OCI-LY7 (cell line): ENCODE measurements at regions not wholly inside any gene's neighbourhood (a gene's known extent, or its start where the extent isn't known, plus 50 kb on each side); places are given as distances from the start of the nearest gene placed in this dataset.

Experiments used
- BruUV-seq: library from RNA; stranded (reverse); fragments of 400-500 nt; replicated peaks from 2 replicates; lab custom pipeline; 2021; lab: Mats Ljungman, UMichigan
- CTCF ChIA-PET: fragments of 300-600 bp; sonication (Branson Sonifier 250); formaldehyde crosslinking; loops from one replicate; lab custom pipeline; 2022; ENCODE audit warnings: antibody characterized with exemption; ENCODE audit not compliant: unreplicated experiment; lab: Charles Lee
- POLR2A ChIA-PET: fragments of 300-600 bp; sonication (Branson Sonifier 250); formaldehyde crosslinking; loops from one replicate; lab custom pipeline; 2022; ENCODE audit warnings: antibody characterized with exemption; lab: Charles Lee
- DNase-seq: peaks from one replicate; pipeline ENCODE4 v3.0.0-alpha.2; 2015; ENCODE audit warnings: low spot score
- H2AFZ ChIP-seq: fragments of 200-600 bp; sonication (generic), shearing (Covaris generic); 2 replicates; pipeline ENCODE4 v1.6.1; 2014; ENCODE audit warnings: mild to moderate bottlenecking, antibody characterized with exemption, low read length, moderate library complexity
- H3K27ac ChIP-seq: fragments of 200-600 bp; sonication (generic); 2 replicates; pipeline ENCODE4 v1.5.1; 2014; ENCODE audit warnings: mixed run types, low read depth, mild to moderate bottlenecking, moderate library complexity, low read length, inconsistent platforms; ENCODE audit not compliant: poor library complexity, severe bottlenecking
- H3K36me3 ChIP-seq: fragments of 200-600 bp; sonication (generic); 2 replicates; pipeline ENCODE4 v1.6.1; 2014; ENCODE audit warnings: mild to moderate bottlenecking, antibody characterized with exemption, low read length, moderate library complexity, mixed read lengths; ENCODE audit not compliant: insufficient read depth
- H3K4me1 ChIP-seq: fragments of 200-600 bp; sonication (generic); 2 replicates; pipeline ENCODE4 v1.5.1; 2014; ENCODE audit warnings: mild to moderate bottlenecking, low read length; ENCODE audit not compliant: insufficient read depth, poor library complexity, severe bottlenecking
- H3K4me2 ChIP-seq: fragments of 200-600 bp; sonication (generic); 2 replicates; pipeline ENCODE4 v1.6.1; 2014; ENCODE audit warnings: mild to moderate bottlenecking, low read length
- H3K4me3 ChIP-seq: fragments of 200-600 bp; sonication (generic); 2 replicates; pipeline ENCODE4 v1.5.1; 2014; ENCODE audit warnings: mild to moderate bottlenecking, low read depth, low read length; ENCODE audit not compliant: poor library complexity, severe bottlenecking
- H3K79me2 ChIP-seq: fragments of 200-600 bp; sonication (generic); 2 replicates; pipeline ENCODE4 v1.6.1; 2016; ENCODE audit warnings: low read depth, mild to moderate bottlenecking, low read length, moderate library complexity, mixed read lengths; ENCODE audit not compliant: insufficient read depth
- H3K9me2 ChIP-seq: fragments of 200-600 bp; sonication (generic); 2 replicates; pipeline ENCODE4 v1.6.1; 2016; ENCODE audit warnings: mild to moderate bottlenecking, low read length, mixed read lengths; ENCODE audit not compliant: insufficient read depth
- H3K9me3 ChIP-seq: fragments of 200-600 bp; sonication (generic); 2 replicates; pipeline ENCODE4 v1.6.1; 2014; ENCODE audit warnings: mild to moderate bottlenecking, mixed run types, low read length, mixed read lengths
- H4K20me1 ChIP-seq: fragments of 200-600 bp; sonication (generic); 2 replicates; pipeline ENCODE4 v1.6.1; 2014; ENCODE audit warnings: mild to moderate bottlenecking, antibody characterized with exemption, low read length, moderate library complexity, mixed read lengths; ENCODE audit not compliant: insufficient read depth
- EZH2phosphoT487 ChIP-seq: fragments of 200-600 bp; sonication (generic); IDR thresholded peaks from 2 replicates; pipeline ENCODE4 v1.6.1; 2018; ENCODE audit warnings: low read depth, borderline replicate concordance, mild to moderate bottlenecking, mixed run types, antibody characterized with exemption, low read length, moderate library complexity, mixed read lengths
- intact Hi-C: fragments of 100-400 bp; cut with micrococcal nuclease; formaldehyde crosslinking; loops from one replicate; pipeline ENCODE4 v1.10.0; 2022; ENCODE audit not compliant: unreplicated experiment
- TF ChIP-seq, protein P1 (sequence below): fragments of 200-600 bp; sonication (generic); conservative IDR thresholded peaks from 2 replicates; pipeline ENCODE4 v1.5.1; 2014; ENCODE audit warnings: mild to moderate bottlenecking, antibody characterized with exemption, low read length, moderate library complexity, mixed read lengths

DNA sequence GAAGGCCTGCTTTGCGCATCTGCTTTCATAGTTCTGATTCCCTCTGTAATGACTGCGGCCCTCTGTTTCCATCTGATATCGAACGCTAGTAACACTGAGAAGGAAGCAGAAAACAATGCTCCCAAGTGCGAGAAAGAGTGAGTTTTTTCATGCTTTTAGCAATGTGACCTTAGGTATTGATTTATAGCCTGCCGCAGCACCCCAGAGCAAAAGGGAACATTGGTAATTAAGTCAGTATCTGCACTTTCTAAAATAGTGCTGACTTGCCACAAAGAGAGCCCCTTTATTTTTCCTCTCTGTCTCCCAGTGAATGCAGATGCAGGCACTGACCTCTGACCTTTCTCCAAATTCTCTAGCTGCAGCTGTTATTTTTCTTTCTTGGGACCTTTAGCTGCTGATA, 129.8 kb downstream of the HDGFL1 start:
- H3K4me3 ChIP-seq, result no peak overlapping the region
- no peaks in the 10 kb centered on the region for H3K9me2 ChIP-seq
- no peak overlapping the region for H3K4me2 ChIP-seq
- no peaks in the 10 kb centered on the region for H3K4me1 ChIP-seq
- ChIA-PET CTCF (no interaction called here), POLR2A (no interaction called here)
- no peaks in the 10 kb centered on the region for H3K36me3 ChIP-seq
- BruUV-seq, result no TSS peak
- TF ChIP-seq, protein P1, sequence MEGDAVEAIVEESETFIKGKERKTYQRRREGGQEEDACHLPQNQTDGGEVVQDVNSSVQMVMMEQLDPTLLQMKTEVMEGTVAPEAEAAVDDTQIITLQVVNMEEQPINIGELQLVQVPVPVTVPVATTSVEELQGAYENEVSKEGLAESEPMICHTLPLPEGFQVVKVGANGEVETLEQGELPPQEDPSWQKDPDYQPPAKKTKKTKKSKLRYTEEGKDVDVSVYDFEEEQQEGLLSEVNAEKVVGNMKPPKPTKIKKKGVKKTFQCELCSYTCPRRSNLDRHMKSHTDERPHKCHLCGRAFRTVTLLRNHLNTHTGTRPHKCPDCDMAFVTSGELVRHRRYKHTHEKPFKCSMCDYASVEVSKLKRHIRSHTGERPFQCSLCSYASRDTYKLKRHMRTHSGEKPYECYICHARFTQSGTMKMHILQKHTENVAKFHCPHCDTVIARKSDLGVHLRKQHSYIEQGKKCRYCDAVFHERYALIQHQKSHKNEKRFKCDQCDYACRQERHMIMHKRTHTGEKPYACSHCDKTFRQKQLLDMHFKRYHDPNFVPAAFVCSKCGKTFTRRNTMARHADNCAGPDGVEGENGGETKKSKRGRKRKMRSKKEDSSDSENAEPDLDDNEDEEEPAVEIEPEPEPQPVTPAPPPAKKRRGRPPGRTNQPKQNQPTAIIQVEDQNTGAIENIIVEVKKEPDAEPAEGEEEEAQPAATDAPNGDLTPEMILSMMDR, result no peak
- TF ChIP-seq EZH2phosphoT487, result no peak
- no peaks in the 10 kb centered on the region for H3K79me2 ChIP-seq
- no peaks in the 10 kb centered on the region for H4K20me1 ChIP-seq
- H3K27ac ChIP-seq, result no peak overlapping the region
- intact Hi-C loops, result no loop called here
- no peaks in the 10 kb centered on the region for H3K9me3 ChIP-seq
- no peak for DNase-seq
- H2AFZ ChIP-seq, result no peak overlapping the region

DNA sequence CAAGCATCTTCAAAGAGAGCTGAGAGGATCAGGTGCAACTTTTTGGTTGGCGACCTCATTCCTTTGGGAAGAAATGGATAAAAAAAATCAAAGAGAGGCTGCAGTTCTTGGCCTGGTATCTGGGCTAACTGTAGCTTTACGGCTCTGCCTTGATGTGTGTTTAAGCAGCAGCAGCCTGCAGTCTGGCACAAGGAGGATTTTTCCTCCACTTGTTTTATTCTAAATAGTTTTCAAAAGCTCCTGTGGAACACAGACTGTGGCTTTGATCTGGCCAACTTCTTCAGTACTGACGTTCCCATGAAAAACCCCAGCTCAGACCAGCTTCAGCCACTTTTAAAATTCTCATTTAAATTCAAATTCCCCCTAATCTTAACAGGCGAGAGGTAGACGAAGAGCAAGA, 137.3 kb downstream of the HDGFL1 start:
- Histone ChIP-seq H3K36me3 (no peaks in the 10 kb centered on the region), H3K4me2 (no peak overlapping the region), H3K9me3 (no peaks in the 10 kb centered on the region), H3K9me2 (no peaks in the 10 kb centered on the region), H2AFZ (no peak overlapping the region), H3K27ac (no peak overlapping the region), H3K4me3 (no peak overlapping the region), H4K20me1 (no peaks in the 10 kb centered on the region), H3K4me1 (no peaks in the 10 kb centered on the region), H3K79me2 (no peaks in the 10 kb centered on the region)
- BruUV-seq, result no TSS peak
- ChIA-PET CTCF (no interaction called here), POLR2A (interaction anchor here (0.5 kb wide), 1 partner anchor 69 kb away, joined by 3 read pairs; no protein-coding TSS in a partner anchor)
- no peak for DNase-seq
- intact Hi-C loops, result no loop called here
- TF ChIP-seq EZH2phosphoT487, result no peak
- TF ChIP-seq, protein P1, result no peak

DNA sequence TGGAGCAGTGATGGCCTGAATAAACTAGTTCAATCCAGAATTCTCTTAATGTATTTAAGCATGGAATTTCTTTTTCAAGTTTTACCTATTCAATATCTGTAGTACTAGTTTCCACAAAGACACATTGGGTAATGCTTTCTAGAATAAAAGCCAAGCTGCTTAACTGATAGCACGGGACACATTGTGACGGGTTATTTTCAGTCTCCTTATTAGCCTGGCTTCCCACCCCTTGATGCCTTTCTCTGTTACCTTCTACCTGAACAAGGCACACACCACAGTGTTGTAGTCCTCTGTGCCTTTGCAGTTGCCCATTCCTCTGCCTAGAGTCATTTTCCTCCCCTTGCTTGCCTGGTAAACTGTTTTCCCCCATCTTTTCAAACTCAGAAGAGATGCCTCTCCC, 139.1 kb downstream of the HDGFL1 start:
- no peak overlapping the region for H3K4me3 ChIP-seq
- no peak for TF ChIP-seq EZH2phosphoT487
- TF ChIP-seq, protein P1, result no peak
- ChIA-PET CTCF (no interaction called here), POLR2A (no interaction called here)
- H3K4me2 ChIP-seq, result no peak overlapping the region
- no peaks in the 10 kb centered on the region for H3K36me3 ChIP-seq
- intact Hi-C loops, result no loop called here
- no peaks in the 10 kb centered on the region for H3K4me1 ChIP-seq
- no peaks in the 10 kb centered on the region for H3K9me2 ChIP-seq
- BruUV-seq, result no TSS peak
- no peaks in the 10 kb centered on the region for H4K20me1 ChIP-seq
- H3K27ac ChIP-seq, result no peak overlapping the region
- H3K9me3 ChIP-seq, result no peaks in the 10 kb centered on the region
- no peaks in the 10 kb centered on the region for H3K79me2 ChIP-seq
- no peak for DNase-seq
- H2AFZ ChIP-seq, result no peak overlapping the region
